Amygdala (tissue), 56 donors: ENCODE measurements at regions not wholly inside any gene's neighbourhood (a gene's known extent, or its start where the extent isn't known, plus 50 kb on each side); places are given as distances from the start of the nearest gene placed in this dataset.
A peak's percentile ranks its signal among the peaks of the same experiment; 100 is the strongest.

Experiments used
- DNase-seq, 56 donors: peaks; one replicate each; lab custom pipeline; 2025; lab: John Stamatoyannopoulos, UW

GRCh38 chr11:134915881-134916280, 503.8 kb upstream of the B3GAT1 start:
- DNase-seq, result no peak

DNA sequence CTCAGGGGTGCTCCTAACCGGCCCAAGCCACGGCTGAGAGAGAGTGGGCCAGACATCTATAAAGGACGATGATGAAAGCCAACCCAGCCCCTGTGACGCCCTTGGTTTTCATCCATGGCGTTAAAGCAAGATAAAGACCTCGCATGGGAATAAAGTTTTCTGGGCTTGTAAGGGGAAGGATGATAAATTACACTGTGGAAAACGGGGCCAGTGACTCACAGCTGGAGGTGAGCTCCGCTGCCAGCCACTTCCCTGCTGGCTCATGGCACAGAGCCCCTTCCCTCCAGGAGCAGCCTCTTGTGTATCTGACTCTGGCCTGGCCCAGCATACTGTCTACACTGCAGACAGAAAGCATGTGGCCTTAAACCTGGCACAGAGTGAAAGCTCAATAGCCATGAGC, 503.2 kb upstream of the B3GAT1 start:
- DNase-seq, result no peak

DNA sequence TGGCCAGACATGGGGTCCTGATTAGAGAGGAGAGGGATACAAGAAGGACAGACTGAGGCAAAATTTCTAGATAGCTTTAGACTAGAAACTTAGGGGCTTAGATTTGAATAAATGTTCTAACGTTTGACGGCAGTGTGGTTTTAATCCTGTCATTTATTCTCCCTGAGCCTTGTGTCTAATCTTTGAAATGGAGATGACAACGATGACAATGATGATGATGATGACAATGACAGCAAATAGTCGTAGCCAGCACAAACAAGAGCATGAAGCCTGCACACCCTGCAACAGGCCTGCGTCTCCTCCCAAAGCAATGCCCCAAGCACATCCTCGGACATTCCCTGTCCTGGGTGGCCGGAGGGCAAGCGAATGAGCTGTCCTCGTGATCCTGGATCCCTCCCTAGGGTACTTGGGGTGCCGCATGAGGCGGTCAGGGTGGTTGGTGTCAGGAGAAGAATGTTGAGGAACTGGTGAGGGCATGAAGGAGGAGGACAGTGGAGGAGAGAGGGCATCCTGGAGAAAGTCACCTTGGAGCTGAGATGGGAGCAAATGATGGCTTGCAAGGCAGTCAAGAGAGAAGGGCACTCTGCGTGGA, 502.1 kb upstream of the B3GAT1 start:
- DNase-seq, result no peak

DNA sequence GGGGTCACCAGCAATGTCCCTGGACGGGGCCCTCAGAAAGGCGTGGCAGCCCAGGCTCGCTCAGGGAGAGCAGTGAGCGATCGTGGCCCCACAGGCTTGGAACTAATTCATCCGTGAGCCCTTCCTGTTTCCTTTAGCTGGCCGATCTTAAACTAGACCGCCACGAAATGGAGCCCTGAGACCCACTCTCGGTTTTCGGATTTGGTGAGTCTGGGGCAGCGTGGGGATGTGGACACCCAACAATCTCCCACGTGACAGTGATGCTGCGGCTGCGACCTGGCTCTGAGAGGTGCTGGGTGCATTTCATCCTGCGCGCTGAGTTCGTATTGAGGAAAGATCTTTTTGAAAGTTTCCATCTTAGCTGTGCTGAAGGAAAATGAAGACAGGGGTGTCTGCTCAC, 501.3 kb upstream of the B3GAT1 start:
- no peak for DNase-seq

DNA sequence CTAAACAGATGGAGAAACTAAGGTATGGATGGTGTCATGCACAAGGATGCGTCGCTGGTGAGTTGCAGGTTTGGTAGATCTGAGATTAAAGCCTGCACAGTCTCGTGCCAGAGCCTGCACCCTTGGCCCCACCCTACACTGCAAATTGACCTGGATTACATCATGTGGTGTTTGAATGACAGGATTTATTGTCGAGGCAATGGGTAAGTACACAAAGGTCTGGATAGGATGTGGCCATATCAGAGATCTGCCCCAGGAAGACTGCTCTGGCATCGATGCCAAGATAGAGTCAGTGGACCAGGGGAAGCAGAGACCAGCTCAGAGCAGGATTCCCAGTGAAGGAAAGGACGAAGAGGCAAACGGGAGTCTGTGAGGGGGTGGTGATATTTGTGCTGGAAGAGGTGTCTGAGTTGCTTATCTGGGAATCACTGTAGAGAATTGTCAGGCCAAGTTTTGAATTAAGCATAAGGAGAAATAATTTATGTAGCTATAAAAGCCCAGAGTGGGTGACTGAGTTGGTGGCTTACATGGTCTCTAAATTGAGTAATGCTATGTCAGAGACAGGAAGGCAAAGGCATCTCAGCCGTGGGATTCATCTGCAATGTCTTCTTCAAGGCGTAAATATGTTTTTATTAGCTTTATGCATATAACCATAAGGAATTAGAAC, 499.6 kb upstream of the B3GAT1 start:
- no peak for DNase-seq

- DNase-seq, result no peak
Observed at GRCh38 chr11:134908583-134908982, 496.5 kb upstream of the B3GAT1 start.

GRCh38 chr11:134907636-134908035, 495.6 kb upstream of the B3GAT1 start:
- no peak for DNase-seq

DNA sequence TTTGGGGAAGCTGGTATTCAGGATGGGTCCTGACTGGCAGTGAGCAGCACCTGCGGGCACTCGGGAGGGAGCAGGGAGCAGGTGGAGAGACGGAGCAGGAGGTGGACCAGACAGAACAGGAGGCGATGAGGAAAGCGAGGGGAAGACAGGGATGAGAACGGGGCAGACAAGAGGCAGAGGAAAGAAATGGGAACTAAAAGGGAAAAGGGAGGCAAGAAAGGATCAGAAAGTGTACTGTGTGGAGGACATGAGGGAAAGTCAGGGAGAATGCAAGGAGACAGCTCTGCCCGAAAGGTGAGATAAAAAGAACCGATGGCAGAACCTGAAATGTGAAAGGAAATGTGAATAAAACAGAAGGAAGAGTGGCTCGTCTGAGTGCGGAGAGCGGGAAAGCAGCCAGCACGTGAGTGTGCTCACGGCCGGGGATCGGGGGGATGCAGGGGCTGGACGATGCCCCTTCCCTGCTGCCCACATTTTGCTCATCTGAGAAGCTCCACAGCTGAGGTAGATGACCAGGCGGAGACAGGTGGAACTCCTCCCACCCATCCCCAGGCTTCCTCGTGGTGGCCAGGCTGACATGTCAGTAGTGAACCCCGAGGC, 494.4 kb upstream of the B3GAT1 start:
- DNase-seq, result no peak

DNA sequence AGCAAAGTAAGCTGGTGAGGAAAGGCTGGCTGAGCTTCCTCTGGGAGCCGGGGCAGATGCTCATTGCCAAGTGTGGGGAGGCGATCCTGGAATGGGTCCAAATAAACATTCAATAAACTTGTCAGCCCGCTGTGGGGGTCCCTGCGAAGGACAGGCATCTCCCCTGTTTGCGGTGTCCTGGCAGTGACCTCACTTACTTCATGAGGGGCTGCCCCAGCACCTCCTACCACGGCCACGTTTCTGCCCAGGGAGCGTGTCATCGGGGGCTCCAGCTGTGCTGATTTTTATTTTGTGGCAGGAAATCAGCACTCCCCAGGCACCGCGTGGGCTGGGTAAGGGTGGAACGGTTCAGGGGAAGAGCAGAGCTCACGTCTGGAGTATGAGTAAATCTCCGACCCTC, 493.9 kb upstream of the B3GAT1 start:
- no peak for DNase-seq

DNA sequence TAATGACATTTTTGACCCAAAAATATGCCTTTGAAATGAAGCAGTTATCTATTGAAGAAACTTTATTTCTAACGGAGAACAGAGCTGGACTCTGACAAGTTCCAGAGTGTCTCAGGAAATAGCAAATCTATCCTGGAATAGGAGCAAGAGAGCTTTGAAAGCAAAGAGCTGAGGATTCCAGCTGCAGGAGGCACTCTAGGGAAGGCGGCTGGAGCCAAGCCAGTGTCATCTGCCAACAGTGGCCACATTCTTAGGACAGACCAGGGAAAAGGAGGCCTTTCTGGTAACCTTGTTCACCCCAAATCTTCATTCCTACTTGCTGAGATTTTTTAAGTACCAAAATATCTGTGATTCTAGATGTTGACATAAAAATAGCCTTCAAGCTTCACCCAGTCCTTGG, 493.5 kb upstream of the B3GAT1 start:
- DNase-seq, result peak in 4 of 56 donors; percentile 13 to 29 (median 20)

- DNase-seq, result no peak
Observed at GRCh38 chr11:134904103-134904790, 492.2 kb upstream of the B3GAT1 start.

GRCh38 chr11:134901955-134902918, 490.2 kb upstream of the B3GAT1 start:
- peak in 1 of 56 donors; percentile 12 for DNase-seq

DNA sequence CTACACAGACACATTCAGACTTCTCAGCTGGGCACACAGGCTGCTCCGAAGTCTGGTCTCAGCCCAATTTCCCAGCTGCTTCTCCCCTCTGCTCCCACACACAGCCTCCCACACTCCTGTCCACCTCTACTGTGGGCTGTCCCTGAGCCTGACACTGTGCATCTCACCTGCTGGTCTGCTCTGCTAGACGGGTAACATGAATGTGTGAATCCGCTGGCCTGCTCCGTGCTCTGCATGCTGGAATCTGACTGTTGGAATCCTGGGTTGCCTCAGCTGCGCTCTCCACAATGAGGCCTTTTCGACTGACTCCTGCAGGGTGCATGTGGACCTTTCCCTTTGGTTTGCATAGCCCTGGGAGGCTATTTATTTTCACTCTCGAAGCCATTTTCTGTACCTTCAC, 489.5 kb upstream of the B3GAT1 start:
- DNase-seq, result no peak

DNA sequence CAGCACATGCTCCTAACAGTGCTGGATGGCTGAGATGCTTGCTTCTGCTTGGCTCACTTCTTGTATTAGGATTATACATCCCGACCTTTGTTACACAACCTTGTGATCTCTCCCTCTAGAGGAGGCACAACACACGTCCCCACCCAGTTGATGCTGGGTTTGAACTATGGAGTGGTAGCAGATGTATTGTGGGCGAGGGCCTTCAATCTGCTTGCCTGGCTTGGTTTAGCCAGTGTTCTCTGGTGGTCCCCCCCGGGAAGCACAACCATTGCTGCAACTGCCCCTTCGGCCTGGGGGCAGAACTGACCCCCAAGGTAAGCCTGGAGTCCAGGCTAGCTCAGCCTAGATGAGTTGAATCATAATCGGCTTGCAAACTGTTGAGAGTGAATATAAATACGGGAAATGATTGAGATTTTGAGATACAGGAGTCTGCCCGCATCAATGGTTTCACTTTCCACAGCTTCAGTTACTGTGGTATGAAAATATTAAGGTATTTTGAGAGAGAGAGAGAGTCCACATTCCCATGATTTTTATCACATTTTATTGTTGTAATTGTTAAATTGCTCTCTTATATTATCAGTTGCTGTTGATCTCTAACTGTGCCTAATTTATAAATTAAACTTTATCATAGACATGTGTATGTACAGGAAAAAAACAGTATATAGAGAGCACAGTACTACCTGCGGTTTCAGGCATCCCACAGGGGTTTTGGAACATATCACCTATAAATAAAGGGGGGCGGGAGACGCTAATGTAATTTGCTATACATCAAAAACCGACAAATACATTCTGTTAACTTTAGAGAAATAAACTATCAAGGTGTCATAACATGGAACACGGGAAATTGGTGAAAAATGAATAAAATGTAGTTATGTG, 482.0 kb upstream of the B3GAT1 start:
- no peak for DNase-seq

DNA sequence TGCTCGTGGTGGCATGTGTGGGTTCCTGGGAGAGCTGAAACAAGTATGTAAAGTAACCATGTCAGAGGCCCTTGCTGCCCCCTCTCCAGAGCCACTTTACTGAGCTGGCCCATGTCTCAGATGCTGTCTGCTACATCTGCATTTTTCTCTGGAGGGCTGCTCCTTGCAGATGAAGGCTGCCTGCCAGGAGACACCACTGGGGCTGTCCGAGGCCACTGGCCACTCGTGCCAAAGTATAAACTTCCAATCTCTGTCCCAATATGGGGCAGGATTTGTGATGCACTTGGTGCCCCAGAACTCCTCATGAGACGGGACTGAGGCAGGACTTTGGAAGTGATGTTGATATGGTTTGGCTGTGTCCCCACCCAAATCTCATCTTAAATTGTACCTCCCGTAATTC, 478.4 kb upstream of the B3GAT1 start:
- DNase-seq, result no peak

DNA sequence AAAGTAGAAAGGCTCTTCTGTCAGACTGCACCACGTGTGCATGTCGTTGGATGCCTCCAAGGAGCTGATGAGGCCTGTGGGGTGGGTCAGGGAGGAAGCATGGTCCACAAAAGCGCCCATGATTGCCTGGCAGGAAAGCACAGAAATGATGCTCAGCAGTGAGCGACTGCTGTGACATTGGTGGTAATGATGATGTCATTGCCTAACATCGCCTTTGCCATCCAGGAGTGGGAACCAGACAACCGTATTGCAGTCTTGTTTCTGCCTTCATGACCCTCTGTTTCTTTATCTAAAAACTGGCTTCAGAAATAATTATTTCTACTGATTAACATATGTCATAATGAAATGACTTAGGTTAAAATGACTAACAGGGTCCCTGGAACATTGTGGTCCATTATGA, 477.8 kb upstream of the B3GAT1 start:
- DNase-seq, result no peak

- no peak for DNase-seq
Observed at GRCh38 chr11:134888821-134889220, 476.8 kb upstream of the B3GAT1 start.

- DNase-seq, result no peak
Observed at GRCh38 chr11:134887896-134888295, 475.9 kb upstream of the B3GAT1 start.

DNA sequence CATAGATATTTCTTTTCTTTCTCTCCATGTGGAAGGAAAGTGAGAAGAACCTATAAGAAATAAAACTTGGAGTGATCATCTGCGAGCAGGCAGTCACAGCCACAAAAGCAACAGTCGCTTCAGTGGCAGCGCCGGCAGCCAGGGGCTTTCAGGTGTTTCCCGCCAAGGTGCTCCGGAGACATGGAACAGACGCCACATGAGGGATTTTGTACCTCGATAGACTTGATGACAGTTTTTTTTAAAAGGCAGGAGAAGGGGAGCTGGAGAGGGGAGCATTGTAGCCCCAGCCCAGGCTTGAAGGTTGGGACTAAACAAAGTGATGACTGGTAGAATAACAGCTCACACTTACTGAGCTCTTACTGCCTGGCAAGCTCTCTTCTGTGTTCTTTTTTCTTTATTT, 471.4 kb upstream of the B3GAT1 start:
- DNase-seq, result no peak
